Rectal smooth muscle tissue (tissue), 1 donor: ENCODE measurements at regions not wholly inside any gene's neighbourhood (a gene's known extent, or its start where the extent isn't known, plus 50 kb on each side); places are given as distances from the start of the nearest gene placed in this dataset.
"Not testable (repeated sequence)": the region's sequence is repeated elsewhere in the genome, so short reads cannot be mapped to it uniquely, and the experiment has no call there.

Source experiments
- H3K27ac ChIP-seq: one replicate; pipeline ENCODE4 v1.7.0; 2013; ENCODE audit warnings: low read depth, low read length, inconsistent platforms
- H3K27me3 ChIP-seq: one replicate; pipeline ENCODE4 v1.7.0; 2013; ENCODE audit warnings: low read length; ENCODE audit not compliant: control insufficient read depth, insufficient read depth
- H3K36me3 ChIP-seq: one replicate; pipeline ENCODE4 v1.7.0; 2013; ENCODE audit warnings: low read length; ENCODE audit not compliant: control insufficient read depth, insufficient read depth
- H3K4me1 ChIP-seq: one replicate; pipeline ENCODE4 v1.7.0; 2013; ENCODE audit warnings: low read length; ENCODE audit not compliant: control insufficient read depth, insufficient read depth
- H3K4me3 ChIP-seq: one replicate; pipeline ENCODE4 v1.7.0; 2013; ENCODE audit warnings: low read length
- H3K9ac ChIP-seq: one replicate; pipeline ENCODE4 v1.7.0; 2013; ENCODE audit warnings: low read length

DNA sequence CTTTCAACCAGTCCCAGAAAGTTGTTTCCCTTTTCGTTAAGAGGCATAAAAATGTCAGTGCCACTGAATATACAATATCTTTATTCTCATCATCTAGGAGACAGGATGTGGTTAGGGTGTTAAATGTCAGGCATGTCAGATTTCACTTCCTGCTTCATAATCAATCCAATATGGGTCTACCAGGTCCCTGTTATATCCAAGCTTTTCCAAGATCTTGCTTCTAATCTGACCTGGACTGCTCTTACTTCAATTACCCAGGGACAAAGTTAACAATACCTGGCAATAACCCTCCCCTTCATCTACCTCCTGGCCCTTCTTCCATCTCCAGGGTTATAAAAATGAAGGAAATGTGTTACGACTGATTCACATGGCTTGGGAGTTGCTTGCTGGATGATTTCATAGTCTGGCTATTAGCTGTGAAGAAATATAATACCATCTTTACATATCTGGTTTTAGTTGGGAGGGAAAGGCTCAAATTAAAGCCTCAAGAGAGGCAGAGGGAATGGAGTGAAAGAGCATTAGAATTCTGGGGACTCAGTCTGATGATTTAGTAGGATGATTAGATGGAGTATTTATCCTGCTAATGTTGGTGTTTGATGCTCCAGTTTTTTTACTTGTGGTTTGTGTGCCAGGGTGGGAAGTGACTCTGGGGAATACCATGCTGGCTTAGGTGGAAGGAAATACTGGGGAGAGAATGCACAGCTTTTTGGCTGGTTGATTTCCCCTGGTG lies 534.3 kb downstream of the ETS1 start:
- Histone ChIP-seq H3K36me3 (no peaks in the 10 kb centered on the region), H3K4me3 (no peak overlapping the region), H3K27ac (no peak overlapping the region), H3K9ac (no peak overlapping the region), H3K4me1 (no peaks in the 10 kb centered on the region), H3K27me3 (no peaks in the 10 kb centered on the region)

DNA sequence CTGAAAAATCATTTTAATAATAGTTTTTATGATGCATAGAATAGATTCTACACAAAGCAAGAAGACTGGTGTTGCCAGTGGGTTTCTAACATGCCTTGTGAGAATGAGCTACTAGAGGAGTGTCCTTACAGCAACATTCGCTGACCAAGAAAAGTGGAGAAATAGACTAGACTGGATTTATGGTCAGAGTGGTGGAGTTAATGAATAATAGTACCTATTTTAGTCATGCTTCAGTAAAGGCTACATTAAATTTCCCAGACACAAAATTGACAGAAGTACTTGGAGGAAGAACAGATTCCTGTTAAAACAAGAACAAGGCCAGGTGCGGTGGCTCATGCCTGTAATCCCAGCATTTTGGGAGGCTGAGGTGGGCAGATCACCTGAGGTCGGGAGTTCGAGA lies 539.2 kb downstream of the ETS1 start:
- no peak overlapping the region for H3K9ac ChIP-seq
- H3K4me3 ChIP-seq = no peak overlapping the region
- no peak overlapping the region for H3K27ac ChIP-seq
- no peaks in the 10 kb centered on the region for H3K36me3 ChIP-seq
- no peaks in the 10 kb centered on the region for H3K4me1 ChIP-seq
- H3K27me3 ChIP-seq = no peaks in the 10 kb centered on the region

- no peaks in the 10 kb centered on the region for H3K27me3 ChIP-seq
- no peak overlapping the region for H3K4me3 ChIP-seq
- H3K9ac ChIP-seq = no peak overlapping the region
- H3K4me1 ChIP-seq = no peaks in the 10 kb centered on the region
- no peaks in the 10 kb centered on the region for H3K36me3 ChIP-seq
- H3K27ac ChIP-seq = no peak overlapping the region
These were observed 540.3 kb downstream of the ETS1 start for GRCh38 chr11:128047026-128047425.

GRCh38 chr11:128046213-128046612 lies 541.1 kb downstream of the ETS1 start:
- Histone ChIP-seq H3K27me3 (no peaks in the 10 kb centered on the region), H3K36me3 (no peaks in the 10 kb centered on the region), H3K27ac (no peak overlapping the region), H3K4me1 (no peaks in the 10 kb centered on the region), H3K9ac (no peak overlapping the region), H3K4me3 (no peak overlapping the region)

GRCh38 chr11:128045094-128045725 lies 542.1 kb downstream of the ETS1 start:
- H3K9ac ChIP-seq = no peak overlapping the region
- H3K27me3 ChIP-seq = no peaks in the 10 kb centered on the region
- H3K4me3 ChIP-seq = no peak overlapping the region
- H3K36me3 ChIP-seq = no peaks in the 10 kb centered on the region
- H3K27ac ChIP-seq = no peak overlapping the region
- H3K4me1 ChIP-seq = no peaks in the 10 kb centered on the region

DNA sequence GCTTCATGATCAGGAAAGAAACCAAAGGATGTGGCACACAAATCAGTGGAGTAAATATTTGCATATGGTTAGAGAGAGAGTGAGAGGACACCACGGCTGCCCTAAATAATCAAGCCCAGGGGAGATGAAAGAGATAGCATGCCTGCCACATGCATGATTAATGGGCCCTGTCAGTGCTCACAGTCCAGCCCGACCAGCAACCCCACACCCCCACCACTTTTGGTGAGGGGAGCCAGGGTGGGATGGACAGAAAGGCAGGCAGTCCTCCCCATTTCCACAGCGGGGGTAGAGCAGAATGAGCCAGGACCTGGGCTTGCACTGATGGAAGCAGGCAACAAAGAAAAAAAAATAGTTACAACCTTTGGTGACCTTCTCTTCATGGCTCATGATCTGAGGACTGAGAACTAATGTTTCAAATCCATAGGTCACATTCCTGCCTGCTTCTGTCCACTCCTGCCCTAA lies 545.0 kb downstream of the ETS1 start:
- H3K4me3 ChIP-seq = no peak overlapping the region
- H3K9ac ChIP-seq = no peak overlapping the region
- H3K27ac ChIP-seq = no peak overlapping the region
- H3K4me1 ChIP-seq = no peaks in the 10 kb centered on the region
- no peaks in the 10 kb centered on the region for H3K36me3 ChIP-seq
- H3K27me3 ChIP-seq = no peaks in the 10 kb centered on the region

GRCh38 chr11:128040603-128041002 lies 546.8 kb downstream of the ETS1 start:
- no peak overlapping the region for H3K27ac ChIP-seq
- no peaks in the 10 kb centered on the region for H3K36me3 ChIP-seq
- no peaks in the 10 kb centered on the region for H3K27me3 ChIP-seq
- no peaks in the 10 kb centered on the region for H3K4me1 ChIP-seq
- no peak overlapping the region for H3K9ac ChIP-seq
- H3K4me3 ChIP-seq = no peak overlapping the region

- Histone ChIP-seq H3K36me3 (no peaks in the 10 kb centered on the region), H3K4me3 (no peak overlapping the region), H3K27ac (no peak overlapping the region), H3K27me3 (no peaks in the 10 kb centered on the region), H3K4me1 (no peaks in the 10 kb centered on the region), H3K9ac (no peak overlapping the region)
These were observed 548.0 kb downstream of the ETS1 start for GRCh38 chr11:128039140-128040021.

GRCh38 chr11:128036556-128037093 lies 550.7 kb downstream of the ETS1 start:
- H3K9ac ChIP-seq = no peak overlapping the region
- H3K27ac ChIP-seq = no peak overlapping the region
- no peak overlapping the region for H3K4me3 ChIP-seq
- H3K27me3 ChIP-seq = no peaks in the 10 kb centered on the region
- H3K4me1 ChIP-seq = no peaks in the 10 kb centered on the region
- no peaks in the 10 kb centered on the region for H3K36me3 ChIP-seq

- no peak overlapping the region for H3K27ac ChIP-seq
- H3K27me3 ChIP-seq = no peaks in the 10 kb centered on the region
- H3K36me3 ChIP-seq = no peaks in the 10 kb centered on the region
- no peak overlapping the region for H3K9ac ChIP-seq
- no peak overlapping the region for H3K4me3 ChIP-seq
- H3K4me1 ChIP-seq = no peaks in the 10 kb centered on the region
These were observed 551.4 kb downstream of the ETS1 start for GRCh38 chr11:128036006-128036405.

- not testable (repeated sequence) for H3K4me3 ChIP-seq, H3K27me3 ChIP-seq, H3K4me1 ChIP-seq, H3K9ac ChIP-seq, H3K27ac ChIP-seq, H3K36me3 ChIP-seq
These were observed 555.7 kb downstream of the ETS1 start for GRCh38 chr11:128031538-128032134.

DNA sequence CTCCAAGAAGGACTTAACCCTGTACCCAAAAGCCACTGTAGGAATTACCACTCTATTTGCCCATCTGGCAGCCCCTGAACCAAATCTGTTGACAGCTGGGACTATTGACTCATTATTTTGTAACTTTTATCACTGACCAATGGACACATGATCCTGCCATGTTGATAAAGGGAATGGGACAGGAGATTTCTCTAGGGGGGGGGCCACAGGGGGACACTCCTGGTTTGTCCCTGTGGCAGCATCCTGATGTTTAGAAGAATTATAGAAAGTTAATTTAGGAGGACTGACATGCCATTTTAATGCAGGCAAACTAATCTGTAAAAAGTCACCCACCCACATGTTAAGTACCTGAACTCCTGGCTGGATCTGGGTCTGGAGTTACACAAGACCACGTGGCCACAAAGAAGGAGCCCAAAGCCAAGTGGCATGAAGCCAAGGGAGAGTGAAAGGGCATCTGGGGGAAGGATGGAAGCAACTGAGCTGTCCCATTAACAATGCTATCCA lies 558.1 kb downstream of the ETS1 start:
- Histone ChIP-seq H3K9ac (no peak overlapping the region), H3K36me3 (no peaks in the 10 kb centered on the region)

More for the DNA sequence above, 558.1 kb downstream of the ETS1 start:
- no peaks in the 10 kb centered on the region for H3K27me3 ChIP-seq
- H3K4me3 ChIP-seq = no peak overlapping the region
- no peaks in the 10 kb centered on the region for H3K4me1 ChIP-seq
- H3K27ac ChIP-seq = no peak overlapping the region
